T follicular helper cell (primary cell): ENCODE measurements at regions not wholly inside any gene's neighbourhood (a gene's known extent, or its start where the extent isn't known, plus 50 kb on each side); places are given as distances from the start of the nearest gene placed in this dataset.

Source experiments
- DNase-seq: peaks from one replicate; pipeline ENCODE4 v3.0.0-alpha.2; 2020; ENCODE audit warnings: low read depth

DNA sequence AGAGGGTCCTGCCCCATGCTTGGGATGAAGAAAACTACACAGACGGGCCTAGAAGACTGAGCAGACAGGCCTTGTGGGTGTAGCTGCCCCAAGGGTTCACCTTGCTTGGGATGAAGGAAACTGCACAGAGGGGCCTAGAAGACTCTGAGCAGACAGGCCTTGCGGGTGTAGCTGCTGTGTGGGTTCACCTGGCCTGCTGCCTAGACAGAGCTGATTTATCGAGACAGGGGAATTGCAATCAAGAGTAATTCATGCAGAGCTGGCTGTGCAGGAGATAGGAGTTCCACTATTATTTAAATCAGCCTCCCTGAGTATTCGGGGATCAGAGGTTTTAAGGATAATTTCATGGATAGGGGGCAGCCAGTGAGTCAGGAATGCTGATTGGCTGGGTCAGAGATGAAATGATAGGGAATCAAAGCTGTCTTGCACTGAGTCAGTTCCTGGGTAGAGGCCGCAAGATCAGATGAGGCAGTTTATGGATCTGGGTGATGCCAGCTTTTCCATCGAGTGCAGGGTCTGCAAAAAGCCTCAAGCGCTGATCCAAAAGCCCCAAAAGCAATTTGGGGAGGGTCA, 341.4 kb downstream of the GALR1 start:
- DNase-seq = no peak

GRCh38 chr18:77597726-77598125, 348.1 kb downstream of the GALR1 start:
- DNase-seq = no peak

DNA sequence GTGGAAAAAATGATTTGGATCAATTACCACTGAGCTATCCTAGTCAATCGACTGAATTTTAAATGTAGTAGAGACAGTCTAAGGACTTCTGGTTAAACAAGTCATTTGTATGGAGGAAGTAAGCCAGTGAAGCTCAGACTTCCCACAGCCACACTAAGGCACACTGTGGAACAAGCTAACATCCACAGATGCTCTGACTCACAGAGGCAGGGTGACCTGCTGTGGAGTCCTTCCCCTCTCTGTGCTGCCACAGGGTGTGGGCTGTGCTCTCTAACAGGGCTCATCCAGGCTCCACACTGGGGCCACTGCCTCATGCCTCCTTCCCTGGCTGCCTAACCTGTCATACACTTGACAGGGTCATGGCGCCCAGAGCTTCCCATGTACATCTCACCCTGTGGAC, 351.0 kb downstream of the GALR1 start:
- DNase-seq = no peak

GRCh38 chr18:77601567-77601966, 351.9 kb downstream of the GALR1 start:
- no peak for DNase-seq

DNA sequence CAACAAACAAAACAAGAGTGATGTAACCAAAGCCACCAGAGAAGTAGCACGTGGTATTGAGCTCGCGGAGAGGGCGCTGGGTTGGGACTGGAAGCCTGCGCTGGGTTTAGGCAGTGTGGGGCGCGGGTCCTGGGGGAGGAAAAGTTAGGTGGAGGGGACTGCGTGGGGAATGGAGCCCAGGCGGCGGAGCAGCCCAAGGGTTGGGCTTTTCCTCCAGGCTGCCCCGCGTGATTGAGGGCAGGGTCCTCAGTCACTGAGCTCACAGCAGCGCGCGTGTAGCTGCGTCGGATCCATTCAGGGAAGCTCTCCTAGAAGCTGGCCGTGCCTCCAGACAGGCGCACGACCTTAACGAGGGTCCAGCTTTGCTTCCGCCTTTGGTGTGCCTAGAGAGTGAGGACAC, 357.4 kb downstream of the GALR1 start:
- no peak for DNase-seq

DNA sequence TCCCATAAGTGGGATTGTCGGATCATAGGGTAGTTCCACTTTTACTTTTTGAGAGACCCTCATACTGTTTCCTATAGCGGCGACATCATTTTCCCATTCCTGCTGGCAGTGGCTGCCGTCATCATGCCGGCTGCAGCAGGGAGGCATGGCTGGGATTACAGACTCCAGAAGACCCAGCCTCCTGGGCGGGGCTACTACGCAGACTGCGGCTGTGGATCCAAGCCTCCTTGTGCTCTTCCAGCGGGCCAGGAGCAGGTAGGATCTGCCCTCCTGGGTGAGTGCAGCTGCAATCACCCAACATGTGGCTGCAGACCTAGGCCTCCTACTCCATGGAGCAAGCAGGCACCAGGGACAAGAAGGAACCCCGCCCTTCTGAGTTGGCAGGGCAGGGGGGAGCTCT, 359.2 kb downstream of the GALR1 start:
- no peak for DNase-seq

DNA sequence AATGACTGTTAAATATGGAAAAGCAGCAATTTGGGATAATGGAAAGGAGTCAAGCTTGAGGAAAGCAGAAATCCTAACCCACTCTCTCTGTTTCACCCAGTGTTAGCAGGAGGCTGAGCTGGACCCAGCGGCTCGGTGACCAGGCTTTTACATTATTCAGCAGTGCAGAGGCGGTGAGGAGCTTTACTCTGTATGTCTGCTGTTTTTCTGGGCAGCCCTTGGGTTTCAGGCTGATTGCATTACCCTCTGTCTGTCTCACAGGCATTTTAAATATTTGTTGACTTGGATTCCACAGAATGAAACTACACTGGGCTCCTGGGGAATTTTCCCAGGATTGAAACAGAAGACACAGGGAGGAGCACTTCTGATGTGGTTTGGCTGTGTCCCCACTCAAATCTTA, 368.0 kb downstream of the GALR1 start:
- no peak for DNase-seq

- no peak for DNase-seq
Observed at GRCh38 chr18:77619525-77619924, 369.9 kb downstream of the GALR1 start.

DNA sequence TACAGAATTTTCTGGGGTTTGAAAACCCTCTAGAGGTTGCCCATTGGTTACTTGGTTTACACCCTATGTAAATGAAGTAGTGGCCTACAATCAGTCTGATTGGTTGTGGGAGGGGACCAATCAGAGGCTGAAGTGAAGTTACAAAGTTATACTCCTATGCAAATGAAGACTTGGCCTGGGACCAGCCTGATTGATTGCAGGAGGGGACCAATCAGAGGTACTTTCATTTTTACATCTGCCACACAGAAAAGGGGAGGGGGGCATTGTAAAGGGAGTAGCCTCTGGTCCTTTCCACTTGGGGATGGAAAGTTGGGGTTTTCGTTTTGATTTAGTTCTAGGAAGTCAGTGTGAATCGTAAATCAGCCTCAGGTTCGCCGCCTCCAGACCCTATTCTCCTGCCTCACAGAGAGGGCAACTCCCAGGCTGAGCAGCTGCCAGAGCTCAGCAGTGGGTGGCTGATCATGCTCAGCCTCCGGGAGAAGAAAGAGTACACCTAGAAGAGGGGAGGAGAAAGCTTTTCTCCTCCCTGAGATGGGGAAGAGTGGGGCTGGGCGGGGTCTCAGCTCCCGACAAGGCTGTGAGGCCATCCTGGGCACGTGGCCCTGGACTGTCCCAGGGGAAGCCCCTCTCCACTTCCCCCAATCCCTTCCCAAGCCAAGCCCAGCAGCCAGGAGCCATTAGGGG, 372.5 kb downstream of the GALR1 start:
- no peak for DNase-seq

DNA sequence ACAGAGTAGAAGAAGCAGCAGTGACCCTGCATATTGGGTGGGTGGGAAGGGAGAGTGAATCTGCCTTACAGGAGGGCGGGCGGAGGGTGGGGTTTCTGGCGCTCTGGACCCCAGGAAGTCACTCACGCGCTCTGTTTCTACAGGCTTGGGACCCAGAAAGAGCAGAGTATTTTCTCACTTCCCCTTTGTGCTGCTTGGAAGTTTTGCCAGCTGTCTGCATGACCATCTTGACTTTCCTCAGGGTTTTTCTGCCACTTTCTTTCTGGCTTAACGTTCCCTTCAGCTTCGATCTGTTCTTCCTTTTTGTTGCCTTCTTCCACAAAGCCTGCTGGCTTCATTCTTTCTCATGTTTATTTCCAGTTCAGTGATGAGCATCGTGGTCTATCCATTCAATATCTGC, 383.1 kb downstream of the GALR1 start:
- DNase-seq = no peak

DNA sequence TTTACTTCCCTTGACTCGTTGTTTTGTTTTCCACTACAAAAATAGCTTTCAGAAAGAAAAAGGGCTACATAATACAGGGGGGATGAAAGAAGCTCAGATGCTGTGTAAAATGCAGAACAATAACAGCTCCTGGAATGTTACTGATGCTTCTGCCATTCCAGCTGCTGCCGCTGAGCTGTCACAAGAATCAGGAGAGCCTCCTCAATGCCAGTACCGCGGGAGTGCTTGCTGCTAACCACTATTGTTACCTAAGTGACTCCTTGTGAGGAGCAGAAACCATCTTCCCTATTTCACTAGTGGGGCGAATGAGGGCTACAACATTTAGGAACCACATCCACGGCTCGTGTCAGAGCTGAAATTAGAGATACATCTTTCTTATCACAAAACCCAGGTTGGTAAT, 384.8 kb downstream of the GALR1 start:
- DNase-seq = no peak

GRCh38 chr18:77635451-77635850, 385.8 kb downstream of the GALR1 start:
- DNase-seq = no peak

GRCh38 chr18:77635858-77636257, 386.2 kb downstream of the GALR1 start:
- no peak for DNase-seq

DNA sequence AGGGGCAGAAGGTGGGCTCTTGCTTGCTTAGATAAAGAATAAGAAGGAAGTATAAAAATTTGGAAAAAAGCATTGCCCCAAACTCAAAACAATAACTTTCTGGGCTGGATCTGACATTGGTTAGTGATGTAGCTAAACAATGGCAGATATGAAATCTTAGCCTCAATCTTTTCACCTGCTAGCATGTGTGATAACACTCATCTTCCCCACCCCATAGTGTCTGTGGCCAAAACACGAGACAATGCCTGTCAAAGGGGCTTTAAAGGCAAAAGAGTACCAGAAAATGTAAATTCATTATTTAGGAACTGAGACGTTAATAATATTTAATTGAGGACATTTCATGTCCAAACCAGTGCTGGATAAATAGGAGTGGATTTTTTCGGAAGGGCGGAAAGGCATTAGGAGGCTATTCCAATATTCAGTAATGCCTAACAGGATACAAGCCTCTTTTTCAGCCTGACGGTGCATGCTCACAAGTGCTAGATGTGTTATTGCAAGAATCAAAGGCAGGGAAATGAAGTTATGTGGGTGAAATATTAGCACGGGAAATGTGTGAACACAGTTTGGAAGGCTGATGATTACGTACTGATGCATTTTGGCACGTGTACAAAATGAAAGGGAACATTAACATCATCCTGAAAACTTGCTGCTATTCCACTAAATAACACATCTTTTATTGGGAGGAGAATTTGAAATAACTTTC, 395.7 kb downstream of the GALR1 start:
- no peak for DNase-seq

DNA sequence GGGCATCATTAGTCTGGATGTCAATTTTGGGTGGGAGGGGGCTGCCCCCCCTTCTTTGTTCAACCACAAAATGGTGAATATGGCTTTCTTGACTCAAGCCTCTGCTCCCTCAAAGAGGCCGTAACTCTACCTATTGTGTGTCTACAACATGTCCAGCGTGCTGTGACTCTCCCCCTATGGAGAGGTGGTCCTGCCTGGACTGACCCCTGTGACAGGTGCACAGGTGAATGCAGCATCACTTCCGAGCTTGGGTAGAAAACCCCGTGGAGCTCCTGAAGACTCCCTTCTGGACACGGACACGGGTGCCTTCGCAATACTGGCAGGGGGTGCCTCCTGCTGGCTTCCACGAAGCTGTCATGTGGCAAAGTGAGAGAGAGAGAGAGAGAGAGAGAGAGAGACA, 397.8 kb downstream of the GALR1 start:
- DNase-seq = no peak

GRCh38 chr18:77648411-77648810, 398.8 kb downstream of the GALR1 start:
- DNase-seq = no peak

DNA sequence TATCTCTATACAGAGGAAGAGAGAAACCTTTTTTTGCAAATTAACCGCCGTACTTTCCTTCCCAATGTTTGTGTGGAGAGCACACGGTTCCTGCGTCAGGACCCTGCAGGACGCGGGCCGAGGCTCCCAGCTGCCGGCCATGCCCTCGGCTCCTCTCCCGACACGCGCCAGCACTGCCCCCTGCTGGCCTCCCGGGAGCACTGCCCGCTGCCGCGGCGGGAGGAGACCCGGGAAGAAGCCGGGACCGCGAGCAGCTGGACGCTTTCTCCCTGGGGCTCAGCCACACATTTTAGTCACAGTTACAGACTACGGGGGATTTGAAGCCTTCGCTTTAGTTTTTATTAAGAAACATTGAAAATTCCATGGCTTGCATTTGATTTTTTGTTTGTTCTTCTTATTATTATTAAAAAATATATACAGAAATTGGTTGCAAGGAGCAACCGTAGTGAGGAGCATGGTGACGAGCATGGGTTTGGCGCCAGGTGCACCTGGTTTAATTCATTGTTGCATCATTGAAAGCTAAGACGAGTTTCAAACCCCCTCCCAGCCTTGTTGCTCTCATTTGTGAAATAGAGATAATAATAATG, 401.2 kb downstream of the GALR1 start:
- DNase-seq = peak; percentile 13

GRCh38 chr18:77651441-77651840, 401.8 kb downstream of the GALR1 start:
- DNase-seq = no peak

DNA sequence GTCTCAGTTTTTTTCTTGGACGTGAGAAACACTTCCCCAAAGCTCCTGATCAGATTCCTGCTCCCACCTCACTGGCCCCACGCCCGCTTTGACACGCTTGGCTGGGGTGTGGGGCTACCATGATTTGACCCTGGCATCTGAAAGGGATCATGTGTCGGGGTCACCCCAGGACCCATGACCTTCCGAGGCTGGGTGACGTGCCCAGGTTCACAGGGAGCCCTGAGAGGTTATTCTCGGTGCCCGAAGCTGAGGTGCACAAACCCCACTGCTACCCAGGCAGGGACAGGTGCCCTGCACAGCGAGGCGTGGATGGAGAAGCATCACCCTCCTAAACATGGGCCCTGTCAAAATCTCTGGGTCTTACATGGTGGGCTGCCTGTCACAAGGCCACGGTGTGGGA, 404.1 kb downstream of the GALR1 start:
- DNase-seq = no peak

DNA sequence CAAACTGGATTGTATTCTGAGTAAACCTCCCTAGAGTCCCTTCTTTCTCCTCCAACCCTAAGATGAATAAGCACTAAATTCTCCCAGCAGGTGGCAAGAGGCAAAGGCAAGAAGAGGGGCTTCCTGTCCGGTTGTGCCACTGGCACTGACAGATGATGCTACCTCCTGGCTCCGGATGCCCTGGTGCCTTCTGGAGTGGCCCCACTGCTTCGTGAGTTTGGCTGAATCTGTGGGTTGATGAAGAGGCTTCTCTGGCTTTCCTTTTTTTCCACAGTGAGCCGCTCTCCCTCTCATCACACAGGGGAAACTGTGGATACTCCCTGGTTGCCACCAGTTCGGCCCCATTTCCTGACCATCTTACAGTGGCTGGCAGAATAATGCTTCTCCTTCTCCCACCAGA, 404.7 kb downstream of the GALR1 start:
- no peak for DNase-seq

DNA sequence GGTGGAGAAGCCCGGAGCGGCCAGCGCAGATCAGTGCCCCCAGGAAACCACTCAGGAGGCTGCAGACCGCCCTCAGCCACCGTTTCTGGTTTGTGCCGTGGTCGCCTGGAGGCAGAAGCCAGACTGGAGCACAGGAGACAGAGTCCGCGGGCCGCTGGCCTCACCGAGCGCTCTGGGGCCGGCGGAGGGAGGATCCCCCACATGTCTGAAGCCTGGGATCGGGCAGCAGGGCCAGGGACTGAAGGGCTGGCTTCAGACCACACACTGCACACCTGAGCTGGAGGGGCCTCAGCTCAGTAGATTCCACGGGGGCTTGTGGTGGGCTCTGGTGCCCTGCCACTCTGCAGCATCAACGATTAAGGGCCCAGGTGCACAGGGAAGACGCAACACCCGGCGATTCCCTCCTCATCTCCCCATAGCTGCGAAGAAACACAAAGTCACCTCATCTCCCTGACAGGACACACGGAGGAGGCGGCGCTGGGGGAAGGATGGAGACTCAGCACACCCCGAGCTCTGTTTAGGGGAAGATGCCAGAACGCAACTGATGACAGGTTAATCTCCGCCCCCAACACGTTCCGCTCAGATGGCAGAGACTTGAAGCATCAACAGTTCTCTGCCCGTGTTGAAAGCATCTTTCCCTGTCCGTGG, 408.1 kb downstream of the GALR1 start:
- DNase-seq = no peak

- no peak for DNase-seq
Observed at GRCh38 chr18:77658299-77658662, 408.6 kb downstream of the GALR1 start.
